ENCODE measurements at regions not wholly inside any gene's neighbourhood (a gene's known extent, or its start where the extent isn't known, plus 50 kb on each side); places are given as distances from the start of the nearest gene placed in this dataset.
"Not testable (repeated sequence)": the region's sequence is repeated elsewhere in the genome, so short reads cannot be mapped to it uniquely, and the experiment has no call there.

- DNase-seq = no peak
These were observed 212.1 kb upstream of the EXOC2 start for GRCh38 chr6:904994-905393.

GRCh38 chr6:903761-904160, 210.8 kb upstream of the EXOC2 start:
- DNase-seq = no peak

- DNase-seq = no peak
These were observed 208.9 kb upstream of the EXOC2 start for GRCh38 chr6:901696-902460.

GRCh38 chr6:900716-901605, 208.0 kb upstream of the EXOC2 start:
- no peak for DNase-seq

- no peak for DNase-seq
These were observed 204.7 kb upstream of the EXOC2 start for GRCh38 chr6:897528-898207.

GRCh38 chr6:894274-894673, 201.3 kb upstream of the EXOC2 start:
- no peak for DNase-seq

- no peak for DNase-seq
These were observed 198.1 kb upstream of the EXOC2 start for GRCh38 chr6:890995-891394.

- DNase-seq = no peak
These were observed 197.3 kb upstream of the EXOC2 start for GRCh38 chr6:890201-890600.

- no peak for DNase-seq
These were observed 194.8 kb upstream of the EXOC2 start for GRCh38 chr6:887583-888235.

GRCh38 chr6:886116-886515, 193.2 kb upstream of the EXOC2 start:
- not testable (repeated sequence) for DNase-seq

GRCh38 chr6:885051-885590, 192.2 kb upstream of the EXOC2 start:
- no peak for DNase-seq

GRCh38 chr6:884570-884969, 191.6 kb upstream of the EXOC2 start:
- no peak for DNase-seq

- DNase-seq = no peak
These were observed 189.2 kb upstream of the EXOC2 start for GRCh38 chr6:882084-882598.

- DNase-seq = no peak
These were observed 185.2 kb upstream of the EXOC2 start for GRCh38 chr6:878179-878578.

- no peak for DNase-seq
These were observed 182.1 kb upstream of the EXOC2 start for GRCh38 chr6:875012-875411.

GRCh38 chr6:872570-873125, 179.7 kb upstream of the EXOC2 start:
- DNase-seq = no peak

GRCh38 chr6:871503-871902, 178.6 kb upstream of the EXOC2 start:
- no peak for DNase-seq

GRCh38 chr6:870096-870495, 177.2 kb upstream of the EXOC2 start:
- DNase-seq = no peak

- no peak for DNase-seq
These were observed 175.3 kb upstream of the EXOC2 start for GRCh38 chr6:868201-868600.

GRCh38 chr6:867378-867777, 174.4 kb upstream of the EXOC2 start:
- no peak for DNase-seq

GRCh38 chr6:866316-866715, 173.4 kb upstream of the EXOC2 start:
- no peak for DNase-seq
